ENCODE measurements at regions not wholly inside any gene's neighbourhood (a gene's known extent, or its start where the extent isn't known, plus 50 kb on each side); places are given as distances from the start of the nearest gene placed in this dataset.

GRCh38 chr17:73785958-73786743, 141.9 kb upstream of the SDK2 start:
- DNase-seq: no peak

- no peak for DNase-seq
Observed at GRCh38 chr17:73787076-73788059, 143.1 kb upstream of the SDK2 start.

- no peak for DNase-seq
Observed at GRCh38 chr17:73788111-73788510, 143.9 kb upstream of the SDK2 start.

- no peak for DNase-seq
Observed at GRCh38 chr17:73791121-73791520, 146.9 kb upstream of the SDK2 start.

- no peak for DNase-seq
Observed at GRCh38 chr17:73791631-73792030, 147.4 kb upstream of the SDK2 start.

- DNase-seq: no peak
Observed at GRCh38 chr17:73792994-73793393, 148.7 kb upstream of the SDK2 start.

GRCh38 chr17:73794336-73794735, 150.1 kb upstream of the SDK2 start:
- no peak for DNase-seq

GRCh38 chr17:73795730-73796129, 151.5 kb upstream of the SDK2 start:
- no peak for DNase-seq

- DNase-seq: peak in 1 of 2 experiments; percentile 61
Observed at GRCh38 chr17:73797594-73798110, 153.4 kb upstream of the SDK2 start.

GRCh38 chr17:73798111-73798748, 154.0 kb upstream of the SDK2 start:
- peak; percentile 58 to 68 for DNase-seq

GRCh38 chr17:73799096-73799495, 154.9 kb upstream of the SDK2 start:
- DNase-seq: no peak

- DNase-seq: no peak
Observed at GRCh38 chr17:73799781-73800627, 155.8 kb upstream of the SDK2 start.

GRCh38 chr17:73800893-73801292, 156.6 kb upstream of the SDK2 start:
- DNase-seq: no peak

- no peak for DNase-seq
Observed at GRCh38 chr17:73801455-73802100, 157.3 kb upstream of the SDK2 start.

GRCh38 chr17:73802314-73802713, 158.1 kb upstream of the SDK2 start:
- no peak for DNase-seq

GRCh38 chr17:73802871-73803270, 158.6 kb upstream of the SDK2 start:
- no peak for DNase-seq

- DNase-seq: no peak
Observed at GRCh38 chr17:73803964-73804435, 159.8 kb upstream of the SDK2 start.

GRCh38 chr17:73806768-73807167, 162.5 kb upstream of the SDK2 start:
- DNase-seq: no peak

GRCh38 chr17:73813201-73813600, 169.0 kb upstream of the SDK2 start:
- DNase-seq: no peak

GRCh38 chr17:73814075-73814474, 169.8 kb upstream of the SDK2 start:
- no peak for DNase-seq

GRCh38 chr17:73815474-73815873, 171.2 kb upstream of the SDK2 start:
- DNase-seq: no peak

All from NCI-H446 (cell line).